Stimulated activated CD4-positive, alpha-beta T cell treated with anti-CD3 and anti-CD28 coated beads, Interleukin-15, amount 100 ng/mL, for 1 hour (primary cell): ENCODE measurements at regions not wholly inside any gene's neighbourhood (a gene's known extent, or its start where the extent isn't known, plus 50 kb on each side); places are given as distances from the start of the nearest gene placed in this dataset.
"Not testable (repeated sequence)": the region's sequence is repeated elsewhere in the genome, so short reads cannot be mapped to it uniquely, and the experiment has no call there.

ENCODE experiments used
- DNase-seq, 2 donors: peaks; one replicate each; pipeline ENCODE4 v3.0.0-alpha.2; 2020; ENCODE audit warnings: low read depth in 1 of 2, low spot score in 1 of 2

DNA sequence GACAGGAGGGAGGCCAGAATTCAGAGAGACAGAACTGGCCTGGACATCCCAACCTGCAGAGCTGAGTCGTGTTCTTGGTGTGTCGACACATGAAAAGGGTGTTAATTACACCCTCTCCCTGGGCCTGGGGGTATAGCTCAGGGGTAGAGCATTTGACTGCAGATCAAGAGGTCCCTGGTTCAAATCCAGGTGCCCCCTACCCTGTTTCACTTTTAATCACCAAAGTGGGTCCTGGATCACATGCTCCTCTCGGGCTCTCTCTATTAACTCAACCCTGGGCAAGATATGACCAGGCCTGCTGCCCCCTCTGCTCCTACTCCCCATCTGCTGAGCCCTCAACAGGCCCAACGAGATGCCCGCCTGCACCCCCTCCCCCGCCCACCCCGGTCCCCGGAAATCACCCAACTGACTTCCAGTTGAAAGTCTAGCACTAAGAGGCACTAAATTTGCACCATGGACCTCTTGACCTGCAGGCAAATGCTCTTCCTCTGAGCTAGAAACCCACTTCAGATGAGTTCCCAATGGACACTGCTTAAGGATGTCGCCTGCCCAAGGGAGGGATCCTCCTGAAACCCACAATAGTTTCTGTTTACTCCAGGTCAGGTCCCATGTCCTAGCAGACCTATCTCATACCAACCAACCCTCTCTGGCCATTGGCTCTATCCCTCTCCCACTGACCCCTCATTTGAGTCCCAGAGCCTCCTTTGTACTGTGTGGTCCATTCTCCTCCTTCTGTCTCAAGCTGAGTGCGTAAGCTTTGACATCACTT, 137.6 kb downstream of the ZNF467 start:
- DNase-seq, result no peak

GRCh38 chr7:149633976-149634945, 136.7 kb upstream of the ZNF746 start:
- DNase-seq, result no peak

DNA sequence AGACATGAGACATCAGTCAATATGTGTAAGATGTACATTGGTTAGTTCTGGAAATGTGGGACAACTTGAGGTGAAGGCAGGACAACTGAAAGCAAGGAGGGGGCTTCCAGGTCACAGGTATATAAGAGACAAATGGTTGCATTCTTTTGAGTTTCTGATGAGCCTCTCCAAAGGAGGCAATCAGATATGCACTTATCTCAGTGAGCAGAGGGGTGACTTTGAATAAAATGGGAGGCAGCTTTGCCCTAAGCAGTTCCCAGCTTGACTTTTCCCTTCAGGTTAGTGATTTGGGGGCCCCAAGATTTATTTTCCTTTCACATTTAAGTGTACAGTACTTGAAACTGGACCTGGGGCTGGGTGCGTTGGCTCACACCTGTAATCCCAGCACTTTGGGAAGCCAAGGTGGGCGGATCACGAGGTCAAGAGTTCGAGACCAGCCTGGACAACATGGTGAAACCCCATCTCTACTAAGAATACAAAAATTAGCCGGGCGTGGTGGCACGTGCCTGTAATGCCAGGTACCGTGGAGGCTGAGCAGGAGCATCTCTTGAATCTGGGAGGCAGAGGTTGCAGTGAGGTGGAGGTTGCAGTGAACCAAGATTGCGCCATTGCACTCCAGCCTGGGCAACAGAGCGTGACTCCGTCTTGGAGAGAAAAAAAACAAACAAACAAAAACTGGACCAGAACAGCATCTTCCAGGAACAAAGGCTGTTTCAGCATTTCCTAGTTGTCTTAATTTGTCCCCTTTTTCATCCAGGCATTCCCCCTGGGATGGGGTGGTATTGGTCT, 130.9 kb upstream of the ZNF746 start:
- DNase-seq, result not testable (repeated sequence)

DNA sequence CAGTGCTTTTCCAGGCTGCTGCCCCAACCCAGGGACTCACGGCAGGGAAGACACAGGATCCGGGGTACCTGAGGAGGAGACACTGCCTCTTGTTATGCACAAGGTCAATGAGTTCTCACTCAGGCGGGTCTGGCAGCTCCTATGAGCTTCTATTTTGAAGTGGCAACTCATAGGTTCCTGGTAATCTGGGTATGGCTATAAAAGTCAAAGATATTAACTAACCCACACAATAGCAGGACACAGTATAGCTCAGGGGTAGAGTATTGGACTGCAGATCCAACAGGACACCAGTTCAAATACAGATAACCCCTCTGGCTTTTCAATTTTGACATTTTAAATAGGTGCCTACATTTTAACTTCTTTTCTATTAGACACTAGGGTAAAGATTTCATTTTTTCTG, 130.3 kb upstream of the ZNF746 start:
- DNase-seq, result no peak

DNA sequence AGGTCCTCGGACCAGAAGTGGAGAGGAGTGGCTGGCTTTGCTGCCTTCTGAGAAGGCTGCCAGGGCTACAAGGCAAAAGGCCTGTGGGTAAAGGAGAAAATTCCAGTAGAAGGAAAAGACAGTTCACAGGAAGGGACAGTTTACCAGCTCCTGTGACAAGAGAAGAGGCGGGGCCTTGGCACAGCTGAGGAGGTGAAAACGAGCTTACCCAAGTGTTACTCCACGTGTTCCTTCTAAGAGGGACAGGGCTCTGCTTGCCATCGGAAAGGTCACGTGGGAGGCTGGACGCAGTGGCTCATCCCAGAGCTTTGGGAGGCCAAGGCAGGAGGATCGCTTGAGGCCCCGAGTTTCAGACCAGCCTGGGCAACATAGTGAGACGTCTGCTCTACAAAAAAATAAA, 129.4 kb upstream of the ZNF746 start:
- DNase-seq, result no peak

- no peak for DNase-seq
These were observed 128.4 kb upstream of the ZNF746 start for GRCh38 chr7:149625947-149626392.

DNA sequence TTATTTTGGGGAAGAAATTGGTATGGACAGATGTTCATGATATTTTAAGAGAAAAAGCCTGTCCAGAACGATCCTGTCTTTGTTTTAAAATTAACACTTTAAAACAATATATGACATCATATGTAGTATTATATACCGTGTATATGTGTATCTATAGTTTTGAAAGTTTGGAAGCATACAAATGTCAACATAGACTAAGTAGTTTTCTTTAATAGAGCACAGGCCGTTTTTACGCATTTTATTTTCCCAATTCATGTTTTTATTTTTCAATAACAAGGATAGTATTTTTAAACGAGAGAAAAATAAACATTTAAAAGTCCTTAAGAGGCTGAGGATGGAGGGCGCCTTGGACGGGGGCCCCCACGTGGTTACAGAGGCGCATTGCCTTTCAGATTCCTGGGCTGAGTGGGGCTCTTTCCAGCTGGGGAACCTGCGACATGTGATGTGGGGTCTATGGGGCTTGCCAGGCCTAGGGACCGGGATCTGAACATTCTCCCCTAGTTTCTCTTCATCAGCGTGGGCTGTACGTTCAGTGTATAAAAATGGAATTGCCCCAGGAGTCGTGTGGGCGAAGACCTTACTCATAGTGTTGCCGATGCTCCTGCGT, 127.8 kb upstream of the ZNF746 start:
- DNase-seq, result peak; percentile 9 to 45

DNA sequence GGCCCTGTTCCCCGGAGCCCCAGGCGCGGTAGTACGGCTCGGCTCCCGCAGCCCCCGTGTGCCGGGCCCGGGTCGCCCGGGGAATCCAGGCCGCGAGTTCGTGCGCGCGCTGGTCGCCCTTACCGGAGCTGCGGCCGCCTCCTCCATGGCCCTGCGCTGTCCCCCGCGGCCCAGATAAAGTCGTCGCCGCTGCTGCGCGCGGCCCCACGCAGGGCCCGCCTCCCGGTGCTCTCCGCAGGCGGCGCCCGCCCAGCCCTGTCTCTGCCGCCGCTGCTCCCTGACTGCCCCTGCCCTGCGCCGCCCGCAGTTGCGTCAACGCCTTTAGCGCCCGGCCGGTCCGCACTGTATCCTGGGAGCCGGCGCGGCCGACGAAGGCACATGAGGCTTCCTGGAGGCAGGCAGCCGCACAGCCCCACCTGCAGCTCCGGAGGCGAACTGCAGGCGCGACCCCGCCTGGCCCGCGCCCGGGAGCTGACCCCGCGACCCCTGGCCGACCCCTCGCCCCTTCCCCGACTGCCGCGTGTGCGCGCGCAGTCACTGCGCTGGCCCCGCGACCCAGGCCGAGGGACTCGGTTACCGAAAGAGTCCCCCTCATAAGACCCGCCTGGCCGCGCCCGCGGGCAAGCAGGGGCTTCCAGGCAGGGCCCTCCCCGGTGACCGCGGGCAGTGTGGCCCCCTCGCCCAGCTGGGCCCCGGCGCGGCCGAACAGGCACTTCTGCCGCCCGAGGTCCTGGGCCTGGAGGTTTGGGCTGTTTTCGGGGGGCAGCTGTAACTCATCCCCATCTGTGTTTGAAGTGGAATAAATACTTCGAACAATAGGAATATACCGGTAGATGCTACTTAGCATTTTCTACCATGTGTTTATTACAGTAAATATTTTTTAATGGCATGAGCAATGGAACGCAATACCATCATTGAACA, 127.1 kb upstream of the ZNF746 start:
- peak; percentile 74 to 86 for DNase-seq

DNA sequence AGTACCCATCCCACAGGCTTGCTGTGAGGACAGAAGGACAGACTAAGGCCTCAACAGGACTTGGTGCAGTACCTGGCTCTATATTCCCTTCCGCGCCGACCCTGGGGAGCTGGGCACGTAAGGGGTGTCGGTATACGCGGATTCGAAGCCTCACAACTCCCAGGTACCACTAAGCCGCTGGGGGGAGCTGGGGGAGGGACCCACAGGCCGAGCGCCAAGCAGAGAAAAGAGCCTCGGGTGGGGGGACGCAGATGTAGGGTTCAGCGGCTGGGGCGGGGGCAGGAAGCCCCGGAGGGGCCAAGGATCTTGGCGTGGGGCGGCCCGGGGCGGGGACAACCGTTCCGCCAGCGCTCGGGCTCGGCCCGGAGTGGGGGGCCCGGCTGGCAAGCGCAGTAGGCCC, 126.4 kb upstream of the ZNF746 start:
- DNase-seq, result peak; percentile 10 to 18

GRCh38 chr7:149623262-149623997, 125.8 kb upstream of the ZNF746 start:
- not testable (repeated sequence) for DNase-seq

DNA sequence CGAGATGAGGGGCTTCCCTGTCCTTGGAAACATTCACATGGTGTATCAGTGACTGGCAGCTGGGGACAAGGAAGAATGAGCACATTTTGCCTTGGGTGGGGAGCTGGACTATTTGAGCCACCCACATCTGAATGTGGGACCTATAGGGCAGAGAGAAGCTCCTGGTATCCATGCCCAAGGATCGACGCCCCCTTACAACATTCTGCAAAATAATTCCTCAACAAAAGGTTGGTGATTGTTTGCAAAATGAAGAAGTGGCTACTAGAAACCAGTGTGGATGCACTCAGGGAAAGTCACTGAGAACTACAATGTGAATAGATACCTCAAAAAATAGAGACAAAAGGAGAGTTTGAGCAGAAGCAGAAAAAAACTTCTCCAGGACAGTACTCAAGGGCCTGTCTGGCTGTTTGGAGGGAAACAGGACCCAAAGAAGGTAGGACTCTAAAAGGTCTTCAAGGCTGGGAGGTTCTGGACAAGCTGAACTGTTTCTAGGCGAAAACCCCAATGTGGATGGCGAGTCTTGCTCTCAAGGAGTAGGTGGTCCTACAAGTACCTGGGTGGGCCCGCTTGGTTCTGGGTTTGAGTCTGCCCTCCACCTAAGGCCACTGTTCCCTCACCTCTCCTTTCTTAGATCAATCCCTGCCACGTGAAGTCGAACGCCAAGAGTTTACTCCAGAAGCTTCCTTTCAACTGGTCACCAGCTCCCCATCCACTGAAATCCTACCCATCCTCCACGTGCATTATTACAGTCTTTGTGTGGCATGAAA, 125.0 kb upstream of the ZNF746 start:
- no peak for DNase-seq

DNA sequence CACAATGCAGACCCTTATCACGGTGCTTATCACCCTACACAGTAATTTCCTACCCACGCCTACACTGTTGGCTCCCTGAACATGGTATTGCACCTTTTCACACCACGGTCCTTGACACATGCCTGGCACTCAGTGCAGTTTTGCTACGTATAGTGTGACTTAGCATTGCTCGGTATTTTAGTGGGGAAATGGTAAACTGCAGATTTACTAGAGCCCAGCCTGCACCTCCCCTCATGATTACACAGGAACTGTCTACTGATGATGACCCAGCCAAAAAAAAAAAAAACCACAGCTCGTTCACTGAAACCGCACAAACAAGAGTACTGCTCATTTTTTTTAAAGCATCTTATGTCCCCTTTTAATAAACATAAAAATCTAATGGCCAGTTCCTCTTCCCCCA, 124.2 kb upstream of the ZNF746 start:
- no peak for DNase-seq

GRCh38 chr7:149620961-149621360, 123.4 kb upstream of the ZNF746 start:
- DNase-seq, result peak in 1 of 2 donors; percentile 21

GRCh38 chr7:149616898-149617297, 119.3 kb upstream of the ZNF746 start:
- no peak for DNase-seq

DNA sequence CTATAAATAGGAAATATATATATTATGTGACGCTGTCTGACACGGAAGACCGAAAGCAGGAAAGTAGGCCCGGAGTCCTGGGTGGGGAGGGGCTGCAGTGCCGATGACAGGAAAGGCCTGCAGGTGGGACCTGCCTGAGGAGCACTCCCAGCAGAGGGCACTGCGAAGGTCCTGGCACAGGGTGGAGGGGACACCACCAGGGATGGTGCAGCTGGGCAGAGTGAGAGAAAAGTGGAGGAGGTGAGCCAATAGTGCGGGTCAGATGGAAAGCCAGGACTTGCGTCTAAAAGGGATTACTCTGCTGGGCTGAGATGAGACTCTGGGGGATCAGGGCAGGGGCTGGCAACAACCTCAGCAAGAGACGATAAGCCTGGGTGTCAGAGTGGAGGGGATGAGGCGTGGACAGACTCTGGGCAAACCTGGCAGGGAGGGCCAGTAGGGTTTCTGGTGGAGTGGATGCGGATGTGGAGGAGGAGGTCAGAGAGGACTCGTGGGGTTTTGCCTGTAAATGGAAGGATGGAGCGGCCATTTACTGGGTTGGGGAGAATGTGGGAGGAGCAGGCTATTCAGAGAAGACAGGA, 118.2 kb upstream of the ZNF746 start:
- no peak for DNase-seq

DNA sequence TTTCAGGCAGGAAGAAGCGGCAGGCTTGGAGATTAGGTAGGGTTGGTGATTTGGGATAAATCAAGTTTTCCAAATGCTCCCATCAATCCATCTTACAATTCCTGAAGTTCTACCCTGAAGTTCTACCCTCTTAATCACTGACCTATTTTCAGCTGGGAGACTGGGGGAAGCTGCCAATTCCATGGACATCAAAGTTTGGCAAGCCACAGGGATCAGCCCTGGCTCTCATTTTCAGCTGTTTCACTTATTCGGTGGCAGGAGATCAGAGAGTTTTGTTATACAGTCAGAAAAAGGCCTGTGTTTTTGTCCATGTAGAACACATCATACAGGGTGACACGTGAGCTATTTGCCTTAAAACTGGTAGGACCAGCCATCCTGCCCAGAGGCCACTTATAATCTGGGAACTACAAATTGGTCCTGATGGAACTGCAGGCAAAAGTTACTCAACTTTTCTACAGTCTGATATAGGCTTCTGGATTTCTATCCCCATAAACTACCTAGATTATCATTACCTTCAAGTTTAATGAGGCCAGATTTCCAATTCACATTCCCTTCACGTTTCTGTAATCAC, 112.9 kb upstream of the ZNF746 start:
- no peak for DNase-seq

DNA sequence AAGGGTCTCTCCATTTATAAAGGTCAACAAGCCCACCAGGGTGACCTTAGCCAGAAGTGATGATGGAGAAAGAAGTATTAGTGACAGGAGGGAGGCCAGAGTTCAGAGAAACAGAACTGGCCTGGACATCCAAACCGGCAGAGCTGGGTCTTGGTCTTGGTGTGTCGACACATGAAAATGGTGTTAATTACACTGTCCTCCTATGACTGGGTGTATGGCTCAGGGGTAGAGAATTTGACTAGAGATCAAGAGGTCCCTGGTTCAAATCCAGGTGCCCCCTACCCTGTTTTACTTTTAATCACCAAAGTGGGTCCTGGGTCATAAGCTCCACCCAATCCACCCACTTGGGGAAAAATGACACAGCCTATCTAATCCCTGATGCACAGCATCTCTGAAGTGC, 110.6 kb upstream of the ZNF746 start:
- no peak for DNase-seq

- no peak for DNase-seq
These were observed 110.1 kb upstream of the ZNF746 start for GRCh38 chr7:149607683-149608082.
